Effector memory CD8-positive, alpha-beta T cell (primary cell): ENCODE measurements at regions not wholly inside any gene's neighbourhood (a gene's known extent, or its start where the extent isn't known, plus 50 kb on each side); places are given as distances from the start of the nearest gene placed in this dataset.

Experiments
- ATAC-seq: fragments of 150-1000 bp; cut with Tn5 transposase; replicated peaks from 2 replicates; pipeline ENCODE4 v1.10.0; 2021; ENCODE audit warnings: mild to moderate bottlenecking, moderate library complexity
- DNase-seq, 3 experiments: peaks; one replicate each; pipeline ENCODE4 v3.0.0; 2021
- H3K27ac Mint-ChIP-seq, 2 donors: one replicate each; pipeline ENCODE4 v1.8.0; 2022; ENCODE audit warnings: mild to moderate bottlenecking in 2 of 2, mixed read lengths in 2 of 2, moderate library complexity in 2 of 2
- H3K27me3 Mint-ChIP-seq, 2 donors: one replicate each; pipeline ENCODE4 v1.8.0; 2022; ENCODE audit warnings: mixed read lengths in 2 of 2
- H3K36me3 Mint-ChIP-seq: one replicate; pipeline ENCODE4 v1.8.0; 2022; ENCODE audit warnings: mild to moderate bottlenecking, moderate library complexity, mixed read lengths; ENCODE audit not compliant: insufficient read depth
- H3K4me1 Mint-ChIP-seq, 2 donors: one replicate each; pipeline ENCODE4 v1.8.0; 2022; ENCODE audit warnings: low read depth in 2 of 2, mixed read lengths in 2 of 2
- H3K4me3 Mint-ChIP-seq, 2 donors: one replicate each; pipeline ENCODE4 v1.8.0; 2022; ENCODE audit warnings: mild to moderate bottlenecking in 2 of 2, mixed read lengths in 2 of 2, moderate library complexity in 2 of 2
- H3K9me3 Mint-ChIP-seq, 2 donors: one replicate each; pipeline ENCODE4 v1.8.0; 2022; ENCODE audit warnings: mixed read lengths in 2 of 2

DNA sequence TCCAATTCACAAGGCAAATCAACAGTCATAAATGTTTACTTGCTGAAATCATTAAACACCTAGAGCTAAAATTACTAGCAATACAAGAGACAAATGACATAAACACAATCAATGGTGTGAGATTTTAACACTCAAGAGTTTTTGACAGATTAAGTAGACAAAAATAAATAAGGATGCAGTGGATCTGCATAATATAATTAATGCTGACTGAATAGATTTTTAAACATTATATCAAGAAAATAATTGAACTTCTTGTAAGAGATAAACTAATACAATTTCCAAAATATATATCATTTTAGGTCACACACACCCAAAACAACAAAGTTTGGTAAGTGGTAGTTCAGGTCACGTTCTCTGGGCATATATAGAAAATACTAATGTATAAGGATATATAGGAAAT lies 322.6 kb upstream of the XYLT1 start:
- Mint-ChIP-seq H3K27me3 (peaks cover 9 to 25% of the 10 kb centered on the region in 2 donors), H3K36me3 (no peaks in the 10 kb centered on the region), H3K27ac (no peak overlapping the region), H3K9me3 (no peaks in the 10 kb centered on the region), H3K4me3 (no peak overlapping the region), H3K4me1 (no peaks in the 10 kb centered on the region)
- no peak for DNase-seq
- no peak for ATAC-seq

- Mint-ChIP-seq H3K27ac (no peak overlapping the region), H3K9me3 (peaks cover 0 to 1% of the 10 kb centered on the region in 2 donors), H3K36me3 (no peaks in the 10 kb centered on the region), H3K4me1 (no peaks in the 10 kb centered on the region), H3K4me3 (no peak overlapping the region), H3K27me3 (peaks cover 0 to 8% of the 10 kb centered on the region in 2 donors)
- no peak for ATAC-seq
- no peak for DNase-seq
Measured at GRCh38 chr16:17784073-17784472, 313.3 kb upstream of the XYLT1 start.

- no peak for DNase-seq
- no peaks in the 10 kb centered on the region for H3K36me3 Mint-ChIP-seq
- H3K27ac Mint-ChIP-seq, result no peak overlapping the region
- H3K4me3 Mint-ChIP-seq, result no peak overlapping the region
- H3K9me3 Mint-ChIP-seq, result peaks cover 0 to 3% of the 10 kb centered on the region in 2 donors
- peaks cover 15 to 18% of the 10 kb centered on the region in 2 donors for H3K27me3 Mint-ChIP-seq
- no peaks in the 10 kb centered on the region for H3K4me1 Mint-ChIP-seq
- no peak for ATAC-seq
Measured at GRCh38 chr16:17780181-17780580, 309.4 kb upstream of the XYLT1 start.

- H3K9me3 Mint-ChIP-seq, result peaks cover 0 to 1% of the 10 kb centered on the region in 2 donors
- H3K27ac Mint-ChIP-seq, result no peak overlapping the region
- no peaks in the 10 kb centered on the region for H3K4me1 Mint-ChIP-seq
- no peaks in the 10 kb centered on the region for H3K36me3 Mint-ChIP-seq
- DNase-seq (no peak), ATAC-seq (no peak)
- no peak overlapping the region for H3K4me3 Mint-ChIP-seq
- H3K27me3 Mint-ChIP-seq, result peaks cover 31 to 34% of the 10 kb centered on the region in 2 donors
Measured at GRCh38 chr16:17777408-17777863, 306.7 kb upstream of the XYLT1 start.

GRCh38 chr16:17776888-17777287 lies 306.1 kb upstream of the XYLT1 start:
- H3K27ac Mint-ChIP-seq, result no peak overlapping the region

GRCh38 chr16:17776465-17776864 lies 305.7 kb upstream of the XYLT1 start:
- DNase-seq, result no peak
- Mint-ChIP-seq H3K9me3 (peaks cover 0 to 1% of the 10 kb centered on the region in 2 donors), H3K27me3 (peaks cover 36 to 40% of the 10 kb centered on the region in 2 donors), H3K27ac (no peak overlapping the region), H3K36me3 (no peaks in the 10 kb centered on the region), H3K4me1 (no peaks in the 10 kb centered on the region), H3K4me3 (no peak overlapping the region)
- no peak for ATAC-seq

More at GRCh38 chr16:17776888-17777287, 306.1 kb upstream of the XYLT1 start:
- Mint-ChIP-seq H3K36me3 (no peaks in the 10 kb centered on the region), H3K9me3 (peaks cover 0 to 1% of the 10 kb centered on the region in 2 donors), H3K27me3 (peaks cover 36 to 39% of the 10 kb centered on the region in 2 donors), H3K4me3 (no peak overlapping the region), H3K4me1 (no peaks in the 10 kb centered on the region)
- ATAC-seq, result no peak
- no peak for DNase-seq

- Mint-ChIP-seq H3K36me3 (no peaks in the 10 kb centered on the region), H3K27me3 (peaks cover 36 to 40% of the 10 kb centered on the region in 2 donors), H3K4me1 (no peaks in the 10 kb centered on the region), H3K4me3 (no peak overlapping the region), H3K27ac (no peak overlapping the region), H3K9me3 (peaks cover 0 to 6% of the 10 kb centered on the region in 2 donors)
- ATAC-seq (no peak), DNase-seq (no peak)
Measured at GRCh38 chr16:17775061-17775460, 304.3 kb upstream of the XYLT1 start.

DNA sequence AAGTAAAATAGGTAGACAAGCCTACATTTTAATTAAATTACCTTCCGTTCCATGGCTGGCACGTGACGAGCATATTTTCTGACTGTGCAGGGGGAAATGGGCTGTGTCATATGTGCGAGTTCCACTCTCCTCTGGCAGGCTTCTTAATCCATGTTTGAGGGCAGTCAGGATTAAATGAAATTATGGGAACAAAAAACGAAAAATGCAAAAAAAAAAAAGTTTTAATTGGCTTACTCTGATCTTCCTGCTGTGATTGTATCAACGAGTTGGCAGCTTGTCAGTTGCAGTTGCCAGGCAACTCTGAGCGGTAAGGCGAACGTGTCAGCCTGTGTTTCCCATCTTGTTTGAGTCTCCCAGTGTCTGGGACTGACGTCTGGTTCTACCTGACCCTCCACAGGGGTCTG lies 302.9 kb upstream of the XYLT1 start:
- Mint-ChIP-seq H3K27ac (no peak overlapping the region), H3K27me3 (peaks cover 32 to 40% of the 10 kb centered on the region in 2 donors), H3K9me3 (peaks cover 0 to 6% of the 10 kb centered on the region in 2 donors), H3K36me3 (no peaks in the 10 kb centered on the region), H3K4me3 (no peak overlapping the region), H3K4me1 (no peaks in the 10 kb centered on the region)
- DNase-seq (no peak), ATAC-seq (no peak)

- DNase-seq (no peak), ATAC-seq (no peak)
- H3K27ac Mint-ChIP-seq, result no peak overlapping the region
- no peaks in the 10 kb centered on the region for H3K36me3 Mint-ChIP-seq
- no peak overlapping the region for H3K4me3 Mint-ChIP-seq
- H3K9me3 Mint-ChIP-seq, result peaks cover 0 to 6% of the 10 kb centered on the region in 2 donors
- H3K4me1 Mint-ChIP-seq, result no peaks in the 10 kb centered on the region
- H3K27me3 Mint-ChIP-seq, result peaks cover 21 to 42% of the 10 kb centered on the region in 2 donors
Measured at GRCh38 chr16:17770104-17770503, 299.3 kb upstream of the XYLT1 start.

DNA sequence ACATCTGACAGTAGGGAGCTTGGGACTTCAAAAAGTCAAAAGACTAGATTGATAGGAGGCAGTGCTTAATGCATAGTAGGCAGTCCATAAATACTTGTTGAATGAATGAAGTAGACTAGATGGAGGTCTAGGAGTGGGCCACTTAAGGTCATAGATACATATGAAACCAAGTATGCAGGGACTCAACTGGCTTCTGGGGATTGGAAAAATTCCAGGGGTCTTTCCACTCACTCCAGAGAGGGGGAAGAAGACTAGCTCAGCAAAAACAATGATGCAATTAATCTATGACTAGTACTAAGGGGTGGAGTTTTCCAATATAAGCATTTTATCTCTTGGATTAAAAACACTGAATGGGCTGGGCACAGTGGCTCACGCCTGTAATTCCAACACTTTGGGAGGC lies 298.3 kb upstream of the XYLT1 start:
- no peak for DNase-seq

DNA sequence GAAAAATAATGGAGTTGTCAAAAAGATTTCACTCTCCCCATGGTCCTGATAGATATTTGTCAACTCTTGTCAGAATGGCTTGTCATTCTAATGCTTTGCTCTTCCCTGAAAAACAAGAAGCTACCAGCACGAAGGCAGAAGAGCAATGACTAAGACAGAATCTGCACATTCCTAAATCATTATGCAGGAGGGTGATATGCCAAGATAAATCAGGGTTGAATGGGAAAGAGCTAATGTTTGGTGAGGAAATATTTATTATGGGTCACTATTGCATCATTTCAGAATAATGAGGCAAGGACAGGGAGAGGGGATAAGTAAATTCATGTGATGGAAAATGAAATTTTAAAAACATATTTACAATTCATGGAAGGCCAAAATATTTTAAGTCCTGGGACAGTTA lies 297.5 kb upstream of the XYLT1 start:
- Mint-ChIP-seq H3K36me3 (no peaks in the 10 kb centered on the region), H3K9me3 (peaks cover 0 to 6% of the 10 kb centered on the region in 2 donors), H3K4me3 (no peak overlapping the region), H3K27ac (no peak overlapping the region), H3K4me1 (no peaks in the 10 kb centered on the region), H3K27me3 (peaks cover 13 to 34% of the 10 kb centered on the region in 2 donors)
- DNase-seq (no peak), ATAC-seq (no peak)

More for the DNA sequence above, 298.3 kb upstream of the XYLT1 start:
- ATAC-seq, result no peak
- Mint-ChIP-seq H3K4me3 (no peak overlapping the region), H3K9me3 (peaks cover 0 to 6% of the 10 kb centered on the region in 2 donors), H3K4me1 (no peaks in the 10 kb centered on the region), H3K27ac (no peak overlapping the region), H3K27me3 (peaks cover 20 to 37% of the 10 kb centered on the region in 2 donors), H3K36me3 (no peaks in the 10 kb centered on the region)

- no peak overlapping the region for H3K27ac Mint-ChIP-seq
- no peak for ATAC-seq
- no peak for DNase-seq
- H3K9me3 Mint-ChIP-seq, result peaks cover 0 to 6% of the 10 kb centered on the region in 2 donors
- no peaks in the 10 kb centered on the region for H3K36me3 Mint-ChIP-seq
- H3K4me1 Mint-ChIP-seq, result no peaks in the 10 kb centered on the region
- H3K4me3 Mint-ChIP-seq, result no peak overlapping the region
- peaks cover 24 to 44% of the 10 kb centered on the region in 2 donors for H3K27me3 Mint-ChIP-seq
Measured at GRCh38 chr16:17766012-17766411, 295.3 kb upstream of the XYLT1 start.

DNA sequence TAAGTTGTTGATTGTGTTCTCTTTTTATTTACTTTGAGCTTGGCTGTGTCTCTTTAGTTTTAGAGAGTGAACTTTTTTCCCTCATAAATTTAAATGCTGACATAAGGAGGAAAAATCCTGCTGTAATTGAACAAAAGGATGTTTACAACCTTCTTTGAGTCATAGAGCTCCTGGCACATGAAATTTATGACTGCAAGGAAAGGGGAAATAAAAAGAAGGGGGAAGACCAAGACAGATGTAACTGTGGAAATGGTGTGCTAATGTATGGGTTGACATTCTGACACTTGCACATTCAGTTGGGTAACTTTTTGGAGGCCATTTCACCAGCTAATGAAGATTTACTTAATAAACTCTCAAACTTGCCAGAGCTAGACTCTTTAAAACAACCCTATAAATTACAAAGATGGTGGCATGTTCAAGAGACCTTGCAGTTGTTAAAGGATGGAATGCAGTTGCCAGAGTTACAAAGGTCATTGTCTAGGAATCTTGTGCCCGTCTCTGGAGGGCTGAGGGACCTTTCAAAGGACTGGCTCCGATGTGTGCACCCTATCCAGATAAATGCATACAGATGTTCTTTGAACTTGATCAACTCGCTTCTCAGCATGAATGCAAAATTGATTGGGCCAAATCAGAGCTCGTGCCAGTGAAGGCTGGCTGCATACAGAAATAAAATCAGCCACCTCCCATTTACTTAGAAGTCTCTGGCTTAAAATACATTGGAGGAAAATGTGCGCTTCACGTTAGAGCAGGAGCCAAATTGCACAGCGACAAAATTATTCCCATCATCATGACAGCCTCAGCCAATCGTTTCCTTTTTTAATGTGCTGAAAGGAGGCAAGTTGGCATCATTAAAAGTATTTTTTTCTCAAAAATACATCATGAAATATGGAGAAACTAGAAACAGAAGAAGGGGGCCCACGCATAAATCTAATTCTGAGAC lies 289.0 kb upstream of the XYLT1 start:
- no peak for ATAC-seq

GRCh38 chr16:17757808-17758207 lies 287.0 kb upstream of the XYLT1 start:
- DNase-seq, result no peak
- H3K36me3 Mint-ChIP-seq, result no peaks in the 10 kb centered on the region
- H3K27me3 Mint-ChIP-seq, result peaks cover 29 to 58% of the 10 kb centered on the region in 2 donors
- H3K4me3 Mint-ChIP-seq, result no peak overlapping the region
- H3K4me1 Mint-ChIP-seq, result no peaks in the 10 kb centered on the region
- ATAC-seq, result no peak
- H3K27ac Mint-ChIP-seq, result no peak overlapping the region
- peaks cover 0 to 3% of the 10 kb centered on the region in 2 donors for H3K9me3 Mint-ChIP-seq

More for the DNA sequence above, 289.0 kb upstream of the XYLT1 start:
- H3K27ac Mint-ChIP-seq, result no peak overlapping the region
- DNase-seq, result no peak
- peaks cover 0 to 3% of the 10 kb centered on the region in 2 donors for H3K9me3 Mint-ChIP-seq
- no peak overlapping the region for H3K4me3 Mint-ChIP-seq
- no peaks in the 10 kb centered on the region for H3K36me3 Mint-ChIP-seq
- H3K27me3 Mint-ChIP-seq, result peaks cover 33 to 61% of the 10 kb centered on the region in 2 donors
- H3K4me1 Mint-ChIP-seq, result no peaks in the 10 kb centered on the region
